Effector CD4-positive, alpha-beta T cell (primary cell): ENCODE measurements at regions not wholly inside any gene's neighbourhood (a gene's known extent, or its start where the extent isn't known, plus 50 kb on each side); places are given as distances from the start of the nearest gene placed in this dataset.

ENCODE experiments used
- DNase-seq: peaks from one replicate; pipeline ENCODE4 v3.0.0-alpha.2; 2020

DNA sequence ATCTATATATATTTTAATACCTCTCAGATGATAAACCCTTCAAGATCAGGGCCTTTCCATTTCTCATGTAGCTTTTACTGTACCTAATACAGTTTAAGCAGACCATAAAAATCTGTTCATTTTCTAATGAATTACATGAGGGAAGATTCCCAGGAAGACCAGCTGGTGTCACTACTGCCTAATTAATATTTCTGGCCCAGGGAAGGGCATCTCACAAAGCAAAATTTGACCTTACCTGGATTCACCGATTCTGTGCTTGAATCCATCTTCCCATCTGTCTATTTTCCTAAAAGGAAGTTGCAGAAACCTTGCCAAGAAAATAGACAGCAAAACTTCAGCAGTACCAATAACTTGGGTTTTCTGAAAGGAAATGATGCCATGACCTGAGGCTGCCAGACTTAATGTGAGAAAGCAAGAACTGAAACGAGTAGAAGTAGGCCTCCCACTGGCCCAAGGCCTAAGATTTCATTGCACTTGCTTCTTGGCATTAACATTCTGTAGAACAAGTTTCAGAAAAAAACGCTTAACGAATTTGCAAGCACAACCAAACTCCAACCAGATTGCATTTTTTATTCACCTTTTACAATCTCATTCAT lies 83.0 kb upstream of the GLIS3 start:
- DNase-seq, result no peak

DNA sequence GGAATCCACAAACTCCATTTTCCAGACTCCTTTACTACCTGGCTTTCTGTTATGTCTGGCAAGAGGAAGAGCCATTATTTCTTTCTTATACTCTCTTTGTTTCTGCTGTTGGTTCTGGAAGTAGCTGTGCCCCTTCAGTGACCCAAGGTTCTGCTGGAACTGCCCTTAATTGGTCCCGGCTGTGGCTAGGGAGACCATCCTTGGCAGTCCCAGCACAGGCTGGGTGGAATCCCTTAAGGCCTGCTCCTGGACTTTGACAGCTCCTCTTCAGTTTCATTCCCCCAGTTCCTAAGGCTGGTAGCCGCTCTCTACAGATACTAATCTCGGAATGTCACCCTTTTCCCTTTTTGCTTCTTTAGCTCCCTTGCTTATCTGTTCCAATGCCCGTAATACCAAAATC lies 81.9 kb upstream of the GLIS3 start:
- no peak for DNase-seq

DNA sequence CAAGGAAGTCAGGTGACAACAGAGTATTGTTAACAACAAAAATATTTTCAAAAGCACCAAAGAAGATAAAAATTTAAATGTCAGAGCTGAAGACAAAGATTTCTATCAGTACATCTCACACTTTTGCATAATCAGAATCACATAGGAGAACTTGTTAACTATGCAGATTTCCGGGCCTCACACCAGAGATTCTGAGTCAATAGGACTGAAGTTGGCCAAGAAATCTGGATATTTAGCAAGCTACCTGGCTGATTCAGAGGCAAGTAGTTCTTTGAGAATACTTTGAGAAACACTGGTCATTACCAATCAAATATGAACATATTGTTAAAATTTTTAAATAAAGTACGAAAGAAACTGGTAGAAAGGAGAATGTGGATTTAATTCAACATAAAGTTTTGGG lies 80.5 kb upstream of the GLIS3 start:
- DNase-seq, result no peak

DNA sequence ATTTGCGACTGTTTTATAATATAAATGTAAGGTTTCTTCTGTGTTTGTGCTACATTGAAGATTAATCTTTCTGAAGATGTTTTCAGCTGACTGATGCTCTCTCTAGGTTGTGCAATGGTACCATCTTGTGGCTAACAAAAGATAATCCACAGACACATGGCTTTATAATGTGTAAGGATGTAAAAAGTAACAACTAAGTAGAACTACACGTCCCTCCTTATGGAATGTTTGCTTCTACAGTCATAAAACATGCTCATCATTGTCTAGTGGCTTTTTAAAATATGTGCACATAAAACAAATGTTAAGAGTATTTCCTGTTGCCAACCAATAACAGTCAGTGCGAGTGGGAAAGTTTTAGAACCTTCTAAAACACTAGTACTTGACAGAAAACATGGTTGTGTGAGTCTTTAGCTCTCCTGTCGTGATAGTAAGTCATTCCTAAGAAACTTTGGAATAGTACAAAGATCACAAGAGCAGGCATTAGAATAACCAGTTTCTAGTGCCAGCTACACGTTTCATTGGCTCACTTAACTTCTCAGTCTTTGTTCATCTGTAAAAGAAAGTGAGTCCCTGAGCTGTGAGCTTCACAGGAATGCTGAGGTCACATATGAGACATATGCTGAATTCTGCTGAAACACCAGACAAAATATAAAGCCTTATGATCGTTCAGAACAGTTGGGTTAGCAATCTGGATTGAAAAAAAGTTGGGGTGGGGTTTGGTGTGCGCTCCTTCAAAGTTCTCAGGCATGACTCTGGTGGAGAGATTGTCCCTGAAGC lies 75.7 kb upstream of the GLIS3 start:
- DNase-seq, result no peak

DNA sequence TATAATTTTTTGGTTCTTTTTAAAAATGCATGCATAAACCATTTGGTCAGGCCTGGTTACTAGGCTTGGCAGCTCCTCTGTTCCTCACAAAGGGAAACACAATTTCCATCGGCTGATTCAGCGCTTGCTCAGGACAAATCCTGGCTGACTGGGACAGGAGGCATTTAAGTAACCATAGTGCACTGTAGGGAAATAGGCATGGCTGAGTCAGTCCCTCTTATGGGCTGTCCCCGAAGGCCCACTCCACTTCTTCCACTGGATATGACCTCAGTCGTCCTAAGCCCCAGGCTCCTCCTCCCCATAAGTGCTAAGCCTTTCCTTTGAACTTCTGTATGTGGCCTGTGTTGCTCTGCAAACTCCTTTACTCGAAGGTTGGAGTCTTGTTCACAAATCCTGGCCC lies 71.2 kb upstream of the GLIS3 start:
- no peak for DNase-seq

DNA sequence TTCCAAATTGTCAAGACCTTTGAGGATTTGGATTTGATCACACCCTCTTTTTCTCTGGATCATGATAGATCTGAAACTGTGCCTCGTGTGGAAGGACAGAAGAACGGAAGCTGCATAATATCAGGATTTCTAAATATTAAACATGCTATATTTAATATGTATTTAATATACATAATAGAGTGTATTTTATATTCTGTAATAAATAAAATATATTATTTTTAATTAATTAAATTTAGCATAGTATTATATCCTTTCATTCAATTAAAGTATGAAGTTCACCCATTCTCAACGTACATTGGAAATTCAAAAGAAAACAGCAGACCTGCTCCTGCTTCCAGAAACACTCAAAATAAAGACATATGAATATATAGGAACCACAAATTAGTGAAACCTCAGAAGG lies 70.6 kb upstream of the GLIS3 start:
- no peak for DNase-seq

DNA sequence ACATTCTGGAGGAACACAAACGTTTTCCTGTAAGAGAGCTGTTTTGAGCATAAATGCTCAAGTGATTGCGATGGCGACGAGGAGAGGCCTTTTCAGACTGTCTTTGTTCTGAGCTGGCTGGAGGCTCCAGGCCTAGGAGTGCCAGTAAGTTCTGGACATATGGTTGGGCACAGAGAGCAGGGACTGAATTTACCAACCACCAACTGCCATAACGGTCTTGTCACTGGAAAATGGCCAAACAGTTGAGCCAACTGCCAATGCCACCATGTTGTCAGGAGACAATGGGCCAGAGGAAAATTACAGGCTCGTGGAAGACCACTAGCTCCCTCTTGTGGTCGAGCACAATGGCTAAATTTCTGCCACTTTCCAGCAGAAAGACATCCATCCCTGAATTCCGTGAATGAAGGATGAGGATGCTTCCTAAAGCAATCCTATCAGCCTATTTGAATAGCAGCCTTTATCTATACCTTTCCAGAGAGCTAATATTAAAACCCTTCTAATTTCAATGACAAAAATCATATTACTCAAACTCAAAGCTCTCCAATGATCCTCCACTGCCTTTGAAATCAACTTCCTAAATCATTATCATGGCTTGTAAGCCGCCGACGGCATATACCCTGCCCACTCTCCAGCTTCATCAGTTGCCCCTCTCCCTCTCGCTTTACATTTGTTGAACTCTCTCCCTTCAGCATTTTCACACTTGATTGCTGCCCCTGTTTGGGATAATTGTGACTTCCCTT lies 66.9 kb upstream of the GLIS3 start:
- DNase-seq, result peak; percentile 5

DNA sequence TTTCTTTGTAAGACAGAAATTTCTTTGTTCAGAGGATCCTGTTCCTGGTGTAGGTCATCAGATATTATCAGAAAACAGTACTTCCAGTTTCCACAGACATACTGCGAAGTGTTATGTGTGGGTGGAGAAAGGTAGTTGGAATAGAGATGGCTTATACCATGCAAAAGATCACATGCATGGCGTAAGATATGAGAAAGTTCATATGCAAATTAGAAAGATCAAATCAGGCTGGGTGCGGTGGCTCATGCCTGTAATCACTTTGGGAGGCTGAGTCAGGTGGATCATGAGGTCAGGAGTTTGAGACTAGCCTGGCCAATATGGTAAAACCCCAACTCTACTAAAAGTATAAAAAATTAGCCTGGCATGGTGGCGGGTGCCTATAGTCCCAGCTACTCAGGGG lies 65.2 kb upstream of the GLIS3 start:
- no peak for DNase-seq

DNA sequence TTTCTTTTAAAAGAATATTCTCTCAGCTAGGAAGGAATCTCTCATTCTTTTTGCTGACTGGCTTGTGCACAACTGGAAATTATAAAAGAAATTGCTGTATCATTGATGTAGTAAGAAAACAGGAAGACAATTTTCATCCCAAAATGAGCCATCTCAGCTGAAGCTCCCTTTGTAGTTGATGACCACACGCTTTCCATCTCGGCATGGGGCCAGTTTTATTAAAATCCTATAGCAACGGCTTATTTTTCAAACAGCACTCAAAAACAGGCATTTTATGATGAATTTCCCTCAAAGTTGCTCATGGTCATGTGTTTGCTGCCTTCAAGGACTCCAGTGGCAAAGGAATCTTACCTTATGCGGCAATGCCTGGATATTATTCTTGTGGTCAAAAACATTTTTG lies 62.4 kb upstream of the GLIS3 start:
- no peak for DNase-seq

DNA sequence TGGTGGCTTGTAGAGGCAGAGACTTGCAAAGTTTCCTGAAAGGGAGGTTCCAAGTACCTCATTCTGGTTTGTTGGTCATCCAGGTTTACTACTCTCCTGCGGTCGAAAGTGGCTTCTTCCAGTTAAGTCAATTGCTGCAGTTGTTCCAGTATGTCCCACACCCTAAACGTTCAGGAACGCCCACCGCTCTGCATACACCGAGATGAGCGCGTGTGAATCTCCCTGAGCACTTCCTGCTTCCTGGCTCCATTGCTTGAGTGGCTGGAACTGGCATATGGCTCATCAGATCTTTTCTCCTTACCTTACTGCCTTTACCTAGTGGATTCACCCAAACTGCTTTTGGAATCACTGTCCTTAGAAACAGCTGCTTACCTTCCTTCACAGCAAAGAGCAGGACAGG lies 59.1 kb upstream of the GLIS3 start:
- DNase-seq, result no peak

DNA sequence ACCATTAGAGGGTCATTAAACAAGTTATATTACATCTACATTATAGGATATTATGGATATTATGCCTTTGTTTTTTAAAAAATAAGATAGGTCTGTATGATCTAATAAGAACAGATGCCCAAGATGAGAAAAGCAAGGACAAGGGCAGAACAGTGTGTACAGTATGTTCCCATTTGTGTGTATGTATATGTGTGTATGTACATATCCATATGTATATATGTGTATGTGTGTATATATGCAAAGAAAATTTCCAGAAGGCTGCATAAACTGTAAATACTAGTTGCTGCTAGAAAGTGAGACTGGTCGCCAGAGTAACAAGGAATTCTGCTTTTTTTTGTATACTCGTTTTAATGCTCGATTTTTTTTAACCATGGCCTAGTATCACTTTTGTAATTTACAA lies 58.1 kb upstream of the GLIS3 start:
- no peak for DNase-seq

DNA sequence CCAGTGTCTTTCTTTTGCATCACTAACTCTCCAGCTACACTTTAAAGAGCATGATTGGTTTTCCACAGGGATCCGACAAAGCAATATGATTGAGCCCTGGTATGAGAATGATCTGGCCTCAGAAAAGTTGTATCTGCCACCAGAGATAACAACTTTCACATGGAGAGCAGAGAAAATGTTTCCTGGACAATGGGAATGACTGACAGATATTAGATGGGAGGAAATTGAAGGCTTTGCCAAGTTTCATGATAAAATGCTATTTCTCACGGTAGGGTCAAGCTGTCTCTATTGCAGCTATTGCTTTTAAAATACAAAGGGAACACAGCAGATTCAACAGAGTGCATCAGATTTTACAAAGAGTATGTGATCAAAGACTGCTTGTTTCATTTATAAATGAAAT lies 56.4 kb upstream of the GLIS3 start:
- DNase-seq, result no peak

DNA sequence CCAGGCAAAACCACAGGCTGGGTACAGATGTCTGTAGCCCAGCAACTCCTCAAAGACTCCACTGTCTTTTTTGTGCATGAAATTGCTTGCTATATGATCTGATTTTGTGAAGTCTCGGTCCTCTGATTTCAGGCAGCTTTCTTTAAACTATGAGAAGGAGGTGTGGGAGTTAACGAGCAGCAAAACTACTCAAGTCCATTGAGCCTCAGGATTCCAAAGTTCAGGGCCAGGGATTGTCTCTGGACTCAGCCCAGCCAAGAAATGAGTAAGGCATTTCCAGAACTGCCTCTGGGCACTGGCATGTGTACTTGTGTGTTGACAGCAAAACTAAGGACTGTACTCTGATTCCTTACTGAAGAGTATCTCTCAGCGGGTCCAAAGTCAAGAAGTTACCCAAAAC lies 53.4 kb upstream of the GLIS3 start:
- DNase-seq, result no peak

DNA sequence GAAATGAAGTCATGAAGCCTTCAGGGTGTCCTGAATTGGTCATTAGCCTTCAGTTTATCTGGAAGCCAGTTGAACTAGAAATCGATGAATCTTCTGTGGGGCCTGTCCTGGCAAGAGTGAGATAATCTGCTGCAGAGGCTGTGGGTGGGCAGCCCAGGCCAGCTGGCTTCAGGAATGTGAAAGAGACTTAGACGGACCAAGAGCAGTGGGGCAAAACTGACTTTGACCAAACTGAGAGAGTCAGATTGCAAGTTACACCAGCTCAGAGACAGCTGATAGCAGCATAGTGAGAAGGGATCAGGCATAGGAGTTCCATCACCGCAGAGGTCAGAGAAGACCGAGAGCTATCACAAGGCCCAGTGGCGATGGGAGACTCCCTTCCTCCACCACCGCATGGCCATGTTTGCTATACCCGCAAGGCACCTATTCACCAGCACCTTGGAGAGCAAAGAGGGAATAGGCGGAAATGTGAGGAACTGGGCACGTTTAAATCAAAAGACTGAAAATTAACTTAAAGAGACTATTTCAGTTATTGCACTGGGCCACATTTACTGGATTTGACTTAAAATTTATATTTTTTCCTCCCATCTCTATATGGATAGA lies 50.0 kb upstream of the GLIS3 start:
- DNase-seq, result no peak
